IMR-90 (cell line): ENCODE measurements at regions not wholly inside any gene's neighbourhood (a gene's known extent, or its start where the extent isn't known, plus 50 kb on each side); places are given as distances from the start of the nearest gene placed in this dataset.

Experiments used
- ATAC-seq: fragments of 200-7000 bp; cut with Tn5 transposase; 2 replicates; pipeline ENCODE4 v1.9.1; 2020; ENCODE audit warnings: low read depth, mild to moderate bottlenecking, moderate library complexity
- BruUV-seq: library from RNA; stranded (reverse); fragments of 400-500 nt; replicated peaks from 2 replicates; lab custom pipeline; 2021; lab: Mats Ljungman, UMichigan
- CTCF ChIA-PET: fragments of 300-600 bp; formaldehyde crosslinking; extraction: SDS; loops from one replicate; lab custom pipeline; 2021; ENCODE audit warnings: antibody characterized with exemption; lab: Yijun Ruan, JAX
- POLR2A ChIA-PET: fragments of 300-600 bp; sonication (Branson Sonifier 250); formaldehyde crosslinking; loops from one replicate; lab custom pipeline; 2022; ENCODE audit warnings: antibody characterized with exemption; ENCODE audit not compliant: unreplicated experiment; lab: Charles Lee
- DNase-seq: peaks from one replicate; pipeline ENCODE4 v3.0.0; 2013
- H2AFZ ChIP-seq: replicated peaks from 2 replicates; pipeline ENCODE3; 2013; ENCODE audit warnings: low read length, mild to moderate bottlenecking; ENCODE audit not compliant: poor library complexity
- H2AK5ac ChIP-seq: 2 replicates; pipeline ENCODE4 v1.6.1; 2013; ENCODE audit warnings: low read depth, low read length, inconsistent platforms
- H2AK9ac ChIP-seq: replicated peaks from 2 replicates; pipeline ENCODE3; 2013; ENCODE audit warnings: mild to moderate bottlenecking, low read depth, low read length, moderate library complexity; ENCODE audit not compliant: poor library complexity
- H2BK120ac ChIP-seq: 2 replicates; pipeline ENCODE4 v1.6.1; 2013; ENCODE audit warnings: low read depth, low read length, inconsistent platforms
- H2BK15ac ChIP-seq: 3 replicates; pipeline ENCODE4 v1.6.1; 2013; ENCODE audit warnings: low read depth, low read length, inconsistent platforms
- H2BK20ac ChIP-seq: 2 replicates; pipeline ENCODE4 v1.6.1; 2013; ENCODE audit warnings: low read depth, mild to moderate bottlenecking, inconsistent platforms, low read length, moderate library complexity
- H2BK5ac ChIP-seq: 2 replicates; pipeline ENCODE4 v1.6.1; 2013; ENCODE audit warnings: mild to moderate bottlenecking, low read depth, low read length, inconsistent platforms; ENCODE audit not compliant: poor library complexity, severe bottlenecking
- H3K14ac ChIP-seq: replicated peaks from 2 replicates; pipeline ENCODE4 v1.6.1; 2013; ENCODE audit warnings: low read depth, low read length, inconsistent platforms
- H3K18ac ChIP-seq: 2 replicates; pipeline ENCODE4 v1.6.1; 2013; ENCODE audit warnings: low read depth, low read length, control low read depth
- H3K23ac ChIP-seq: 2 replicates; pipeline ENCODE4 v1.6.1; 2013; ENCODE audit warnings: low read depth, low read length, inconsistent platforms
- H3K27ac ChIP-seq: 2 replicates; pipeline ENCODE4 v1.5.1; 2013; ENCODE audit warnings: mild to moderate bottlenecking, control low read depth, low read length; ENCODE audit not compliant: insufficient read depth
- H3K27me3 ChIP-seq: 2 replicates; pipeline ENCODE4 v1.6.1; 2013; ENCODE audit warnings: low read length; ENCODE audit not compliant: control insufficient read depth, insufficient read depth
- H3K36me3 ChIP-seq: 2 replicates; pipeline ENCODE4 v1.6.1; 2013; ENCODE audit warnings: low read length, mixed read lengths; ENCODE audit not compliant: control insufficient read depth, insufficient read depth
- H3K4ac ChIP-seq: 2 replicates; pipeline ENCODE4 v1.6.1; 2013; ENCODE audit warnings: low read depth, low read length, inconsistent platforms
- H3K4me1 ChIP-seq: 2 replicates; pipeline ENCODE4 v1.6.1; 2013; ENCODE audit warnings: low read length, mixed read lengths; ENCODE audit not compliant: control insufficient read depth, insufficient read depth
- H3K4me2 ChIP-seq: 2 replicates; pipeline ENCODE4 v1.6.1; 2013; ENCODE audit warnings: low read depth, mild to moderate bottlenecking, control low read depth, low read length, moderate library complexity
- H3K4me3 ChIP-seq: 2 replicates; pipeline ENCODE4 v1.5.1; 2013; ENCODE audit warnings: low read depth, mild to moderate bottlenecking, control low read depth, low read length, moderate library complexity; ENCODE audit not compliant: insufficient read depth
- H3K56ac ChIP-seq: 2 replicates; pipeline ENCODE4 v1.6.1; 2013; ENCODE audit warnings: low read length, inconsistent platforms; ENCODE audit not compliant: insufficient read depth; ENCODE audit errors: extremely low read depth
- H3K79me1 ChIP-seq, 2 experiments: 2 replicates each; pipeline ENCODE4 v1.6.1; 2013; ENCODE audit warnings: low read length in 2 of 2, inconsistent platforms in 1 of 2, low read depth in 1 of 2
- H3K9ac ChIP-seq: 2 replicates; pipeline ENCODE4 v1.6.1; 2013; ENCODE audit warnings: low read depth, low read length, control low read depth
- H3K9me1 ChIP-seq: 2 replicates; pipeline ENCODE4 v1.6.1; 2013; ENCODE audit warnings: low read length, inconsistent platforms; ENCODE audit not compliant: insufficient read depth
- H3K9me3 ChIP-seq: 2 replicates; pipeline ENCODE4 v1.6.1; 2013; ENCODE audit warnings: low read length; ENCODE audit not compliant: control insufficient read depth, insufficient read depth
- H4K20me1 ChIP-seq: 2 replicates; pipeline ENCODE4 v1.6.1; 2013; ENCODE audit warnings: low read length, inconsistent platforms; ENCODE audit not compliant: insufficient read depth
- H4K5ac ChIP-seq: 2 replicates; pipeline ENCODE4 v1.6.1; 2013; ENCODE audit warnings: mild to moderate bottlenecking, low read depth, low read length, control low read depth
- H4K8ac ChIP-seq, 2 experiments: 2 replicates each; pipeline ENCODE4 v1.6.1; 2013; ENCODE audit warnings: low read depth in 2 of 2, low read length in 2 of 2, control low read depth in 1 of 2, inconsistent platforms in 1 of 2
- H4K91ac ChIP-seq: 2 replicates; pipeline ENCODE4 v1.6.1; 2013; ENCODE audit warnings: low read depth, low read length, inconsistent platforms; ENCODE audit not compliant: insufficient read depth
- CEBPB ChIP-seq: IDR thresholded peaks from 2 replicates; pipeline ENCODE4 v1.6.1; 2012; ENCODE audit warnings: low read depth, low read length, improper control_type of control experiment
- CHD1 ChIP-seq: IDR thresholded peaks from 2 replicates; pipeline ENCODE4 v1.6.1; 2012; ENCODE audit warnings: low read depth, low read length, improper control_type of control experiment
- MAFK ChIP-seq: IDR thresholded peaks from 2 replicates; pipeline ENCODE4 v1.6.1; 2012; ENCODE audit warnings: low read depth, low read length, improper control_type of control experiment
- MAZ ChIP-seq: IDR thresholded peaks from 2 replicates; pipeline ENCODE4 v1.6.1; 2012; ENCODE audit warnings: low read depth, mild to moderate bottlenecking, low read length, improper control_type of control experiment, moderate library complexity, borderline replicate concordance
- NFE2L2 ChIP-seq: fragments of 150-350 bp; IDR thresholded peaks from 2 replicates; pipeline ENCODE4 v1.6.1; 2016; ENCODE audit warnings: low read depth, mild to moderate bottlenecking, low read length
- RAD21 ChIP-seq: IDR thresholded peaks from 2 replicates; pipeline ENCODE4 v1.6.1; 2012; ENCODE audit warnings: low read length, improper control_type of control experiment
- RCOR1 ChIP-seq: IDR thresholded peaks from 2 replicates; pipeline ENCODE4 v1.6.1; 2012; ENCODE audit warnings: mild to moderate bottlenecking, low read length, improper control_type of control experiment; ENCODE audit not compliant: insufficient replicate concordance
- RFX5 ChIP-seq: IDR thresholded peaks from 2 replicates; pipeline ENCODE4 v1.8.0; 2012; ENCODE audit warnings: low read depth, mild to moderate bottlenecking, low read length, moderate library complexity
- SMC3 ChIP-seq: fragments of 150-350 bp; IDR thresholded peaks from 2 replicates; pipeline ENCODE4 v1.6.1; 2016; ENCODE audit warnings: low read depth, mild to moderate bottlenecking, antibody characterized with exemption, low read length, moderate library complexity
- WGBS, 2 experiments: methylation state at CpG; one replicate each; pipeline versions ENCODE4 v1.1.5 to v1.1.7; 2013; ENCODE audit warnings: missing lambda C conversion rate in 2 of 2; ENCODE audit not compliant: insufficient read length in 1 of 2; ENCODE audit errors: extremely low coverage in 2 of 2; 5-methylcytosine and 5-hydroxymethylcytosine counted together
- dilution Hi-C: fragments of 300-500 bp; cut with HindIII; formaldehyde crosslinking; loops from one replicate; pipeline ENCODE4 v1.14.3; 2018; ENCODE audit warnings: low sequenced_read_pairs; ENCODE audit not compliant: unreplicated experiment
- in situ Hi-C: fragments of 300-500 bp; cut with MboI; formaldehyde crosslinking; loops from 3 replicates; pipeline ENCODE4 v1.14.3; 2019; ENCODE audit warnings: low sequenced_read_pairs, inconsistent platforms, mixed read lengths
- intact Hi-C: fragments of 100-400 bp; cut with micrococcal nuclease; formaldehyde crosslinking; loops from 2 replicates; pipeline ENCODE4 v1.10.0; 2022
- TF ChIP-seq, protein P1 (sequence below): fragments of 150-350 bp; IDR thresholded peaks from 2 replicates; pipeline ENCODE4 v1.6.1; 2016; ENCODE audit warnings: low read depth, mild to moderate bottlenecking, low read length, moderate library complexity, borderline replicate concordance
- TF ChIP-seq, protein P2 (sequence below): conservative IDR thresholded peaks from 2 replicates; pipeline ENCODE4 v1.5.1; 2012; ENCODE audit warnings: mild to moderate bottlenecking, low read depth, low read length, improper control_type of control experiment

DNA sequence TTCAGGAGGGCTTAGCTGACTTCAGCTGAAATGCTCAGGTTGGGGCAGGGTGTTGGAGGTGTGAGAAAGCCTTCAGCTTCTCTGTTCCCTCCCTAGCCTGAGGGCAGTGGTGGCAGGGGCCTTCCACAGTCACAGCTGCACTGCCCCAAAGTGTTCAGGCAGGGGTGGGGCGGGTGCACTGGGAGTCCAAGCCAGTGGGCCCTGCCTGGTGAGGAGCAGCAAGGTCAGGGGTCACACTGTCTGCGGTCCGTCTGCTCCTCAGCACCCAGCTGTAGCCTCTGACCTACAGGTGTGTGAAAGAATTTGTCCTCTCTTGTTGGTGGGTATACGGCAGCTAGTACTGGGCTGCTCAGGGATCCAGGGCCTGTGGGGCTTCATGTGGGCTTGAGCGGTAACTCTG lies 490.4 kb upstream of the NCAM2 start:
- no peaks in the 10 kb centered on the region for H3K36me3 ChIP-seq
- no peaks in the 10 kb centered on the region for H3K9me1 ChIP-seq
- H3K9ac ChIP-seq, result no peak overlapping the region
- H4K91ac ChIP-seq, result no peak overlapping the region
- dilution Hi-C loops, result no loop called here
- ChIA-PET CTCF (no interaction called here), POLR2A (no interaction called here)
- H3K27me3 ChIP-seq, result no peaks in the 10 kb centered on the region
- no peak overlapping the region for H3K23ac ChIP-seq
- H2BK120ac ChIP-seq, result no peak overlapping the region
- no peak overlapping the region for H4K5ac ChIP-seq
- no peak overlapping the region for H2AK5ac ChIP-seq
- no peak overlapping the region for H2AFZ ChIP-seq
- H3K27ac ChIP-seq, result no peak overlapping the region
- no peak overlapping the region for H2BK20ac ChIP-seq
- H2BK15ac ChIP-seq, result no peak overlapping the region
- no peak overlapping the region for H3K14ac ChIP-seq
- H3K4me1 ChIP-seq, result no peaks in the 10 kb centered on the region
- no peak overlapping the region for H3K56ac ChIP-seq
- in situ Hi-C loops, result no loop called here
- no peak overlapping the region for H3K4me3 ChIP-seq
- intact Hi-C loops, result no loop called here
- no peak for TF ChIP-seq MAFK
- TF ChIP-seq, protein P1, sequence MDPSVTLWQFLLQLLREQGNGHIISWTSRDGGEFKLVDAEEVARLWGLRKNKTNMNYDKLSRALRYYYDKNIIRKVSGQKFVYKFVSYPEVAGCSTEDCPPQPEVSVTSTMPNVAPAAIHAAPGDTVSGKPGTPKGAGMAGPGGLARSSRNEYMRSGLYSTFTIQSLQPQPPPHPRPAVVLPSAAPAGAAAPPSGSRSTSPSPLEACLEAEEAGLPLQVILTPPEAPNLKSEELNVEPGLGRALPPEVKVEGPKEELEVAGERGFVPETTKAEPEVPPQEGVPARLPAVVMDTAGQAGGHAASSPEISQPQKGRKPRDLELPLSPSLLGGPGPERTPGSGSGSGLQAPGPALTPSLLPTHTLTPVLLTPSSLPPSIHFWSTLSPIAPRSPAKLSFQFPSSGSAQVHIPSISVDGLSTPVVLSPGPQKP, result no peak
- TF ChIP-seq NFE2L2, result no peak
- TF ChIP-seq SMC3, result no peak
- TF ChIP-seq, protein P2, sequence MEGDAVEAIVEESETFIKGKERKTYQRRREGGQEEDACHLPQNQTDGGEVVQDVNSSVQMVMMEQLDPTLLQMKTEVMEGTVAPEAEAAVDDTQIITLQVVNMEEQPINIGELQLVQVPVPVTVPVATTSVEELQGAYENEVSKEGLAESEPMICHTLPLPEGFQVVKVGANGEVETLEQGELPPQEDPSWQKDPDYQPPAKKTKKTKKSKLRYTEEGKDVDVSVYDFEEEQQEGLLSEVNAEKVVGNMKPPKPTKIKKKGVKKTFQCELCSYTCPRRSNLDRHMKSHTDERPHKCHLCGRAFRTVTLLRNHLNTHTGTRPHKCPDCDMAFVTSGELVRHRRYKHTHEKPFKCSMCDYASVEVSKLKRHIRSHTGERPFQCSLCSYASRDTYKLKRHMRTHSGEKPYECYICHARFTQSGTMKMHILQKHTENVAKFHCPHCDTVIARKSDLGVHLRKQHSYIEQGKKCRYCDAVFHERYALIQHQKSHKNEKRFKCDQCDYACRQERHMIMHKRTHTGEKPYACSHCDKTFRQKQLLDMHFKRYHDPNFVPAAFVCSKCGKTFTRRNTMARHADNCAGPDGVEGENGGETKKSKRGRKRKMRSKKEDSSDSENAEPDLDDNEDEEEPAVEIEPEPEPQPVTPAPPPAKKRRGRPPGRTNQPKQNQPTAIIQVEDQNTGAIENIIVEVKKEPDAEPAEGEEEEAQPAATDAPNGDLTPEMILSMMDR, result no peak
- no peak for TF ChIP-seq RAD21
- no peak for TF ChIP-seq MAZ
- no peak for TF ChIP-seq CEBPB
- TF ChIP-seq RCOR1, result no peak
- TF ChIP-seq CHD1, result no peak
- no peak for TF ChIP-seq RFX5
- ATAC-seq (no peak), DNase-seq (no peak)
- H3K4me2 ChIP-seq, result no peak overlapping the region
- no peak overlapping the region for H4K8ac ChIP-seq
- H3K9me3 ChIP-seq, result peaks cover 21% of the 10 kb centered on the region
- no CpG with 5 or more reads among the region's 5 CpGs for WGBS, 2 experiments
- no peaks in the 10 kb centered on the region for H4K20me1 ChIP-seq
- BruUV-seq, result no TSS peak
- no peak overlapping the region for H3K4ac ChIP-seq
- H3K79me1 ChIP-seq, result no peaks in the 10 kb centered on the region
- H3K18ac ChIP-seq, result no peak overlapping the region
- no peak overlapping the region for H2AK9ac ChIP-seq
- H2BK5ac ChIP-seq, result no peak overlapping the region
